Suprapubic skin (tissue), 3 donors: ENCODE measurements at regions not wholly inside any gene's neighbourhood (a gene's known extent, or its start where the extent isn't known, plus 50 kb on each side); places are given as distances from the start of the nearest gene placed in this dataset.

Source experiments
- CTCF ChIP-seq, 2 donors: fragments of 200-600 bp in 1 of 2; fragments of 450-650 bp in 1 of 2; sonication (generic) in 1 of 2; IDR thresholded peaks; one replicate each; pipeline ENCODE4 v1.5.1; 2016 to 2019; ENCODE audit warnings: antibody characterized with exemption in 2 of 2, mild to moderate bottlenecking in 1 of 2, moderate library complexity in 1 of 2
- EP300 ChIP-seq: sonication (generic); formaldehyde crosslinking; IDR thresholded peaks from one replicate; pipeline ENCODE4 v1.6.1; 2017; ENCODE audit warnings: antibody characterized with exemption

GRCh38 chr7:57216340-57216739 lies 84.1 kb upstream of the ZNF479 start:
- TF ChIP-seq EP300 (no peak), CTCF (IDR thresholded peaks at IDR 0.05) (no peak)
